Ascending aorta (tissue), 2 donors: ENCODE measurements at regions not wholly inside any gene's neighbourhood (a gene's known extent, or its start where the extent isn't known, plus 50 kb on each side); places are given as distances from the start of the nearest gene placed in this dataset.

Source experiments
- DNase-seq, 2 donors: peaks; one replicate each; pipeline ENCODE4 v3.0.0-alpha.2; 2019; ENCODE audit warnings: low spot score in 2 of 2
- H3K27ac ChIP-seq, 2 donors: fragments of 200-600 bp; sonication (generic); one replicate each; pipeline ENCODE4 v1.5.1; 2016 to 2017; ENCODE audit warnings: mild to moderate bottlenecking in 1 of 2
- H3K27me3 ChIP-seq: fragments of 200-600 bp; sonication (generic); one replicate; pipeline ENCODE4 v1.5.1; 2017
- H3K36me3 ChIP-seq, 2 donors: fragments of 200-600 bp; sonication (generic); one replicate each; pipeline ENCODE4 v1.5.1; 2016
- H3K4me1 ChIP-seq, 2 donors: fragments of 200-600 bp; sonication (generic); one replicate each; pipeline ENCODE4 v1.5.1; 2016 to 2017; ENCODE audit warnings: mild to moderate bottlenecking in 1 of 2
- H3K4me3 ChIP-seq, 2 donors: fragments of 200-600 bp; sonication (generic); one replicate each; pipeline ENCODE4 v1.5.1; 2016 to 2017; ENCODE audit warnings: mild to moderate bottlenecking in 1 of 2
- H3K9me3 ChIP-seq, 2 donors: fragments of 200-600 bp; sonication (generic); one replicate each; pipeline ENCODE4 v1.5.1; 2016
- CTCF ChIP-seq, 3 experiments: fragments of 200-600 bp in 2 of 3; fragments of 450-650 bp in 1 of 3; sonication (generic) in 2 of 3; IDR thresholded peaks; one replicate each; pipeline ENCODE4 v1.5.1; 2016 to 2019; ENCODE audit warnings: antibody characterized with exemption in 3 of 3, mild to moderate bottlenecking in 1 of 3, moderate library complexity in 1 of 3
- intact Hi-C: fragments of 100-400 bp; cut with DNase I; formaldehyde crosslinking; loops from one replicate; pipeline ENCODE4 v1.15.1; 2023

DNA sequence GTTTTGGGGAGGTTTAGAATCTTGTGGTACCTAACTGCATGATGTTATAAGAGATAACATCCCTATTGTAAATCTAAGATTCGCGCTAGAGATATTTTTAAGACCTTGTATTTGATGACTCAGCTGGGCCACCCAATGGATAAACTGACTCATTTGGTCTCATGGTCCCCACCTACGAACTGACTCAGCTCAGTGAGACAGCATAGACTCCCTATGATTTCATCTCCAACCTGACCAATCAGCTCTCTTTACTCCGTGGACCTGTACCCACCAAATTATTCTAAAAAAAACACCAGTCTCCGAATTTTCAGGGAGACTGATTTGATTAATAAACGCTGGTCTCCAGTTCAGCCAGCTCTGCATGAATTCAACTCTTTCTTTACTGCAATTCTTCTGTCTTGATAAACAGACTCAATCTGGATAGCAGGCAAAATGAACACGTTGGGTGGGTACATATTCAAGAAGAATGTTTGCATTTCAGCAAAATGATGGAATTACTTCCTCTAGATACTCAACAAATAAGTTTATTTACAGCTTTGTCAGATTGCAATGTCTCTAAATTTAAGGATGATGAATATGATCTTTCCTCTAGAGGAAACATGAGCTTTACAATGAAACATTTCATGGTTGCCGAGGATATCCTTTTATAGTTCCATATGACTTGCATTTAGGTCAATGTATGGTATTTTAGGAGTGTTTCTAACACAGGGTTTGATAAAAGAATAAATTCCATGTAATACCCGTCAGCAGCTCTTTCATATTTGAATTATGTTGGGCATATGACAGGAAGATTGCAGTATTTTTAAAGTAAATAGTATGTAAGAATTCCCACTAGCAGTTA lies 516.6 kb upstream of the RGS18 start:
- H3K4me3 ChIP-seq = no peak overlapping the region
- no peaks in the 10 kb centered on the region for H3K9me3 ChIP-seq

GRCh38 chr1:191643060-191643459 lies 515.2 kb upstream of the RGS18 start:
- no peak for DNase-seq
- no peak overlapping the region for H3K27ac ChIP-seq
- no peaks in the 10 kb centered on the region for H3K9me3 ChIP-seq
- TF ChIP-seq CTCF (IDR thresholded peaks at IDR 0.05) = no peak
- H3K4me3 ChIP-seq = no peak overlapping the region
- no peaks in the 10 kb centered on the region for H3K27me3 ChIP-seq
- no peaks in the 10 kb centered on the region for H3K4me1 ChIP-seq
- no peaks in the 10 kb centered on the region for H3K36me3 ChIP-seq
- intact Hi-C loops = no loop called here

More for the DNA sequence above, 516.6 kb upstream of the RGS18 start:
- TF ChIP-seq CTCF (IDR thresholded peaks at IDR 0.05) = no peak
- no peak for DNase-seq
- Histone ChIP-seq H3K4me1 (no peaks in the 10 kb centered on the region), H3K36me3 (no peaks in the 10 kb centered on the region), H3K27me3 (no peaks in the 10 kb centered on the region), H3K27ac (no peak overlapping the region)
- intact Hi-C loops = no loop called here

- DNase-seq = no peak
- Histone ChIP-seq H3K4me1 (no peaks in the 10 kb centered on the region), H3K27me3 (no peaks in the 10 kb centered on the region), H3K9me3 (no peaks in the 10 kb centered on the region), H3K36me3 (no peaks in the 10 kb centered on the region), H3K4me3 (no peak overlapping the region), H3K27ac (no peak overlapping the region)
- no peak for TF ChIP-seq CTCF (IDR thresholded peaks at IDR 0.05)
- intact Hi-C loops = no loop called here
These were observed 509.3 kb upstream of the RGS18 start for GRCh38 chr1:191648939-191649338.

- no peak for TF ChIP-seq CTCF (IDR thresholded peaks at IDR 0.05)
- no peak overlapping the region for H3K4me3 ChIP-seq
- H3K27ac ChIP-seq = no peak overlapping the region
- H3K9me3 ChIP-seq = no peaks in the 10 kb centered on the region
- H3K27me3 ChIP-seq = no peaks in the 10 kb centered on the region
- no peaks in the 10 kb centered on the region for H3K4me1 ChIP-seq
- intact Hi-C loops = no loop called here
- H3K36me3 ChIP-seq = no peaks in the 10 kb centered on the region
- no peak for DNase-seq
These were observed 496.2 kb upstream of the RGS18 start for GRCh38 chr1:191662051-191662450.

GRCh38 chr1:191662746-191663145 lies 495.5 kb upstream of the RGS18 start:
- Histone ChIP-seq H3K36me3 (no peaks in the 10 kb centered on the region), H3K4me3 (no peak overlapping the region), H3K9me3 (no peaks in the 10 kb centered on the region), H3K27me3 (no peaks in the 10 kb centered on the region), H3K27ac (no peak overlapping the region), H3K4me1 (no peaks in the 10 kb centered on the region)
- no peak for DNase-seq
- intact Hi-C loops = no loop called here
- no peak for TF ChIP-seq CTCF (IDR thresholded peaks at IDR 0.05)
